HepG2 (cell line): ENCODE measurements at regions not wholly inside any gene's neighbourhood (a gene's known extent, or its start where the extent isn't known, plus 50 kb on each side); places are given as distances from the start of the nearest gene placed in this dataset.

Experiments used
- ATAC-seq: fragments of 200-7000 bp; cut with Tn5 transposase; 3 replicates; pipeline ENCODE4 v1.9.1; 2020; ENCODE audit warnings: mild to moderate bottlenecking, moderate library complexity
- BruUV-seq: library from RNA; stranded (reverse); fragments of 400-500 nt; replicated peaks from 2 replicates; lab custom pipeline; 2021; lab: Mats Ljungman, UMichigan
- CTCF ChIA-PET: fragments of 300-600 bp; formaldehyde crosslinking; extraction: SDS; loops from one replicate; lab custom pipeline; 2021; ENCODE audit warnings: low total read pairs, inconsistent platforms, low intra/inter-chr PET ratio; lab: Yijun Ruan, JAX
- POLR2A ChIA-PET: fragments of 350-600 bp; sonication (Branson Sonifier 250); formaldehyde crosslinking; loops from one replicate; lab custom pipeline; 2020; ENCODE audit warnings: antibody characterized with exemption, inconsistent platforms; lab: Yijun Ruan, JAX
- DNase-seq: peaks from one replicate; pipeline ENCODE4 v3.0.0-alpha.2; 2015; ENCODE audit warnings: low spot score
- FAIRE-seq: peaks from 3 replicates; lab custom pipeline; 2011; peaks lifted over from hg19 to GRCh38; lab: Jason Lieb, UNC
- H2AFZ ChIP-seq: one replicate; pipeline ENCODE4 v1.6.1; 2011; ENCODE audit warnings: low read length, inconsistent platforms
- H3K27ac ChIP-seq: fragments of 300-600 bp; 3 replicates; pipeline ENCODE4 v1.8.0; 2011; ENCODE audit warnings: mixed run types, mild to moderate bottlenecking, mixed read lengths, low read length, inconsistent platforms; ENCODE audit not compliant: insufficient read depth; ENCODE audit errors: extremely low read length
- H3K27me3 ChIP-seq, 2 experiments: fragments of 200-600 bp in 1 of 2; 2 replicates in 1 of 2; 3 replicates in 1 of 2; pipeline versions ENCODE4 v1.6.0 to v1.8.0; 2011; ENCODE audit warnings: low read length in 2 of 2, mild to moderate bottlenecking in 2 of 2, moderate library complexity in 2 of 2, inconsistent platforms in 1 of 2; ENCODE audit not compliant: insufficient read depth in 2 of 2, control insufficient read depth in 1 of 2
- H3K36me3 ChIP-seq, 2 experiments: fragments of 200-600 bp in 1 of 2; replicated peaks in 1 of 2; 2 replicates in 1 of 2; 3 replicates in 1 of 2; pipeline versions ENCODE4 v1.5.1 to v1.8.0; 2011; ENCODE audit warnings: low read length in 2 of 2, inconsistent platforms in 1 of 2; ENCODE audit not compliant: insufficient read depth in 2 of 2, control insufficient read depth in 1 of 2
- H3K4me1 ChIP-seq: 2 replicates; pipeline ENCODE4 v1.5.1; 2012; ENCODE audit warnings: low read length, inconsistent platforms; ENCODE audit not compliant: insufficient read depth
- H3K4me2 ChIP-seq: 2 replicates; pipeline ENCODE4 v1.6.0; 2011; ENCODE audit warnings: low read depth, low read length, inconsistent platforms
- H3K4me3 ChIP-seq, 3 experiments: fragments of 200-600 bp in 1 of 3; sonication (generic), shearing (Covaris generic) in 1 of 3; replicated peaks in 1 of 3; 2 replicates each; pipeline ENCODE4 v1.5.1; 2011 to 2016; ENCODE audit warnings: low read length in 3 of 3, inconsistent platforms in 2 of 3, low read depth in 2 of 3, mild to moderate bottlenecking in 2 of 3, control low read depth in 1 of 3, mixed read lengths in 1 of 3; ENCODE audit not compliant: insufficient read depth in 1 of 3
- H3K79me2 ChIP-seq: one replicate; pipeline ENCODE4 v1.6.1; 2011; ENCODE audit warnings: low read length, inconsistent platforms; ENCODE audit not compliant: insufficient read depth
- H3K9ac ChIP-seq: 2 replicates; pipeline ENCODE4 v1.6.0; 2011; ENCODE audit warnings: mild to moderate bottlenecking, low read depth, low read length, inconsistent platforms; ENCODE audit not compliant: insufficient read depth
- H3K9me3 ChIP-seq: 2 replicates; pipeline ENCODE4 v1.5.1; 2012; ENCODE audit warnings: mild to moderate bottlenecking, low read length
- H4K20me1 ChIP-seq: 2 replicates; pipeline ENCODE4 v1.6.0; 2011; ENCODE audit warnings: inconsistent platforms, mild to moderate bottlenecking, low read length, moderate library complexity; ENCODE audit not compliant: insufficient read depth
- CREM ChIP-seq, 2 experiments: sonication (generic) in 1 of 2; formaldehyde crosslinking in 1 of 2; IDR thresholded peaks; 2 replicates each; pipeline versions ENCODE4 v1.4.0 to v1.6.1; 2016 to 2020; ENCODE audit warnings: antibody characterized with exemption in 1 of 2, mild to moderate bottlenecking in 1 of 2, missing genetic modification reagents in 1 of 2
- DNMT1 ChIP-seq: sonication (generic); formaldehyde crosslinking; IDR thresholded peaks from 2 replicates; pipeline ENCODE4 v1.5.1; 2020; ENCODE audit warnings: mild to moderate bottlenecking, missing genetic modification reagents
- HNRNPL ChIP-seq: fragments of 200-400 bp; formaldehyde crosslinking; IDR thresholded peaks from 2 replicates; pipeline ENCODE4 v1.6.1; 2017; ENCODE audit warnings: mild to moderate bottlenecking, low read depth, low read length
- MAZ ChIP-seq, 2 experiments: sonication (generic) in 1 of 2; formaldehyde crosslinking in 1 of 2; IDR thresholded peaks; 2 replicates each; pipeline versions ENCODE4 v1.5.0 to v1.6.1; 2012 to 2020; ENCODE audit warnings: low read depth in 2 of 2, mild to moderate bottlenecking in 2 of 2, borderline replicate concordance in 1 of 2, improper control_type of control experiment in 1 of 2, low read length in 1 of 2, missing genetic modification reagents in 1 of 2, moderate library complexity in 1 of 2
- SIX1 ChIP-seq: sonication (generic); formaldehyde crosslinking; IDR thresholded peaks from 2 replicates; pipeline ENCODE4 v1.4.0; 2020; ENCODE audit warnings: missing genetic modification reagents, borderline replicate concordance
- ZNF256 ChIP-seq: sonication (generic); formaldehyde crosslinking; conservative IDR thresholded peaks from 2 replicates; pipeline ENCODE4 v1.4.0; 2020; ENCODE audit warnings: missing genetic modification reagents
- WGBS: methylation state at CpG from one replicate; pipeline ENCODE4 v1.1.6; 2017; ENCODE audit warnings: low lambda C conversion rate; 5-methylcytosine and 5-hydroxymethylcytosine counted together
- in situ Hi-C: cut with HindIII; loops from 2 replicates; pipeline ENCODE4 v1.10.0; 2017; ENCODE audit warnings: low pct_unique_long_range_greater_than_20kb; ENCODE audit not compliant: extremely low pct_ligation_motif_present
- intact Hi-C: fragments of 100-400 bp; cut with micrococcal nuclease; formaldehyde crosslinking; loops from one replicate; pipeline ENCODE4 v1.10.0; 2022; ENCODE audit not compliant: unreplicated experiment
- TF ChIP-seq, protein P1 (sequence below): sonication (generic); formaldehyde crosslinking; IDR thresholded peaks from 2 replicates; pipeline ENCODE4 v1.8.1; 2023; ENCODE audit warnings: missing genetic modification reagents, mild to moderate bottlenecking, borderline replicate concordance
- TF ChIP-seq, protein P2 (sequence below): sonication (generic); formaldehyde crosslinking; IDR thresholded peaks from 2 replicates; pipeline ENCODE4 v1.4.0; 2020; ENCODE audit warnings: missing genetic modification reagents
- TF ChIP-seq, protein P3 (sequence below): sonication (generic); formaldehyde crosslinking; IDR thresholded peaks from 2 replicates; pipeline ENCODE4 v1.5.0; 2020; ENCODE audit warnings: mild to moderate bottlenecking, missing genetic modification reagents, borderline replicate concordance

DNA sequence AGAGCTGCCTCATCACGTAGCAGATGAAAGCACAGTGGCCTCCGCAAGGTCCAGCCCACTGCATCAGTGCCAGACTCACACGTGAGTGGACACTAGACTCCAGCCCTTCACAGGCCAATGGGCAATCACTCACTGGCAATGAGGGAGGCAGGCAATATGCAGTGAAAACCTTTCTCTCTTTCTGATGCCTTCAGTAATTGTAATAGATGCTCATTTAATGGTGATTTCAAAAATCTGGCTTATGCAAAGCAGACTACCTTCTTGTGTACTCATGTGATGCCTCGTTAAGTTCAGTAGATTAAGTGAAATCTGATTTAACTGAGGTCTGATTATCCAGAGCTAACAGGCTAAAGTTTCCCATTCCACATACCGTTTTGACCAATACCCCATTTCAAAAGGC, 546.9 kb downstream of the MIAT start:
- ChIA-PET POLR2A (no interaction called here), CTCF (no interaction called here)
- Histone ChIP-seq H3K27ac (no peak overlapping the region), H4K20me1 (no peaks in the 10 kb centered on the region), H3K79me2 (no peaks in the 10 kb centered on the region), H3K4me3 (no peak overlapping the region), H3K9me3 (no peaks in the 10 kb centered on the region), H3K27me3 (peaks cover 0 to 11% of the 10 kb centered on the region in 2 experiments; a peak in 1 of 5 replicates), H3K36me3 (no peaks in the 10 kb centered on the region), H2AFZ (no peak overlapping the region), H3K4me1 (no peaks in the 10 kb centered on the region), H3K4me2 (no peak overlapping the region), H3K9ac (no peak overlapping the region)
- TF ChIP-seq, protein P1, sequence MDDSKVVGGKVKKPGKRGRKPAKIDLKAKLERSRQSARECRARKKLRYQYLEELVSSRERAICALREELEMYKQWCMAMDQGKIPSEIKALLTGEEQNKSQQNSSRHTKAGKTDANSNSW (CRISPR knock-in tag), result no peak
- TF ChIP-seq CREM (IDR thresholded peaks at IDR 0.05) (no peak), CREM (CRISPR knock-in tag; IDR thresholded peaks at IDR 0.05) (no peak)
- WGBS, result 6% methylated on average over 4 of the region's 5 CpGs
- in situ Hi-C loops (no loop called here), intact Hi-C loops (no loop called here)
- ATAC-seq, result no peak
- no TSS peak for BruUV-seq
- DNase-seq, result no peak
- no peak for FAIRE-seq

DNA sequence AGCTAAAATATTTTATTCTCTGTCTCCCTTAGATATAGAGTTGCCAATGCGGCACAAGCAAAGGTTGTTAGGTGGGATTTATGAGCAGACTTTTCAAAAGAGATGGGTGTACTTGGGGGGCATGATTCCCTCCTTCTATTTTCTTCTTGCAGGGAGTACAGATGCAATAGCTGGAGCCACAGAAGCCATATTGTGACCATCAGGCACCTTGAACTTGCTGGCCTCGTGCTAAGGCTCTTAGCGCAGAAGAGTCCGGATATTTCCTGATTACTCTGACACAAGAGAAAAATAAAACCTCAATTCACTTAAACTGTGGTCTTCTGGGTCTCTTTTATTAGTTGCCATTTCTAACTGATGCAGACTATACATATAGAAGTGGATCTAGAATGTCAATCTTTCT, 547.4 kb downstream of the MIAT start:
- Histone ChIP-seq H3K9ac (no peak overlapping the region), H3K4me2 (no peak overlapping the region), H3K36me3 (no peaks in the 10 kb centered on the region), H2AFZ (no peak overlapping the region), H3K9me3 (no peaks in the 10 kb centered on the region), H3K79me2 (no peaks in the 10 kb centered on the region), H3K4me1 (no peaks in the 10 kb centered on the region), H3K4me3 (no peak overlapping the region), H3K27ac (no peak overlapping the region), H4K20me1 (no peaks in the 10 kb centered on the region), H3K27me3 (peaks cover 0 to 11% of the 10 kb centered on the region in 2 experiments; a peak in 1 of 5 replicates)
- 3% methylated on average over 4 of the region's 4 CpGs for WGBS
- POLR2A ChIA-PET, result no interaction called here
- no TSS peak for BruUV-seq
- ATAC-seq, result no peak
- CTCF ChIA-PET, result no interaction called here
- DNase-seq, result no peak
- in situ Hi-C loops, result no loop called here
- no peak for FAIRE-seq
- intact Hi-C loops, result no loop called here
- TF ChIP-seq, protein P2, sequence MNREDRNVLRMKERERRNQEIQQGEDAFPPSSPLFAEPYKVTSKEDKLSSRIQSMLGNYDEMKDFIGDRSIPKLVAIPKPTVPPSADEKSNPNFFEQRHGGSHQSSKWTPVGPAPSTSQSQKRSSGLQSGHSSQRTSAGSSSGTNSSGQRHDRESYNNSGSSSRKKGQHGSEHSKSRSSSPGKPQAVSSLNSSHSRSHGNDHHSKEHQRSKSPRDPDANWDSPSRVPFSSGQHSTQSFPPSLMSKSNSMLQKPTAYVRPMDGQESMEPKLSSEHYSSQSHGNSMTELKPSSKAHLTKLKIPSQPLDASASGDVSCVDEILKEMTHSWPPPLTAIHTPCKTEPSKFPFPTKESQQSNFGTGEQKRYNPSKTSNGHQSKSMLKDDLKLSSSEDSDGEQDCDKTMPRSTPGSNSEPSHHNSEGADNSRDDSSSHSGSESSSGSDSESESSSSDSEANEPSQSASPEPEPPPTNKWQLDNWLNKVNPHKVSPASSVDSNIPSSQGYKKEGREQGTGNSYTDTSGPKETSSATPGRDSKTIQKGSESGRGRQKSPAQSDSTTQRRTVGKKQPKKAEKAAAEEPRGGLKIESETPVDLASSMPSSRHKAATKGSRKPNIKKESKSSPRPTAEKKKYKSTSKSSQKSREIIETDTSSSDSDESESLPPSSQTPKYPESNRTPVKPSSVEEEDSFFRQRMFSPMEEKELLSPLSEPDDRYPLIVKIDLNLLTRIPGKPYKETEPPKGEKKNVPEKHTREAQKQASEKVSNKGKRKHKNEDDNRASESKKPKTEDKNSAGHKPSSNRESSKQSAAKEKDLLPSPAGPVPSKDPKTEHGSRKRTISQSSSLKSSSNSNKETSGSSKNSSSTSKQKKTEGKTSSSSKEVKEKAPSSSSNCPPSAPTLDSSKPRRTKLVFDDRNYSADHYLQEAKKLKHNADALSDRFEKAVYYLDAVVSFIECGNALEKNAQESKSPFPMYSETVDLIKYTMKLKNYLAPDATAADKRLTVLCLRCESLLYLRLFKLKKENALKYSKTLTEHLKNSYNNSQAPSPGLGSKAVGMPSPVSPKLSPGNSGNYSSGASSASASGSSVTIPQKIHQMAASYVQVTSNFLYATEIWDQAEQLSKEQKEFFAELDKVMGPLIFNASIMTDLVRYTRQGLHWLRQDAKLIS (CRISPR knock-in tag), result no peak
- TF ChIP-seq MAZ (IDR thresholded peaks at IDR 0.05; ENCODE audit: borderline replicate concordance, low read depth, low read length) (no peak), MAZ (CRISPR knock-in tag; IDR thresholded peaks at IDR 0.05; ENCODE audit: low read depth) (no peak), ZNF256 (no peak), HNRNPL (no peak), DNMT1 (CRISPR knock-in tag) (no peak), SIX1 (no peak)
- TF ChIP-seq, protein P3, sequence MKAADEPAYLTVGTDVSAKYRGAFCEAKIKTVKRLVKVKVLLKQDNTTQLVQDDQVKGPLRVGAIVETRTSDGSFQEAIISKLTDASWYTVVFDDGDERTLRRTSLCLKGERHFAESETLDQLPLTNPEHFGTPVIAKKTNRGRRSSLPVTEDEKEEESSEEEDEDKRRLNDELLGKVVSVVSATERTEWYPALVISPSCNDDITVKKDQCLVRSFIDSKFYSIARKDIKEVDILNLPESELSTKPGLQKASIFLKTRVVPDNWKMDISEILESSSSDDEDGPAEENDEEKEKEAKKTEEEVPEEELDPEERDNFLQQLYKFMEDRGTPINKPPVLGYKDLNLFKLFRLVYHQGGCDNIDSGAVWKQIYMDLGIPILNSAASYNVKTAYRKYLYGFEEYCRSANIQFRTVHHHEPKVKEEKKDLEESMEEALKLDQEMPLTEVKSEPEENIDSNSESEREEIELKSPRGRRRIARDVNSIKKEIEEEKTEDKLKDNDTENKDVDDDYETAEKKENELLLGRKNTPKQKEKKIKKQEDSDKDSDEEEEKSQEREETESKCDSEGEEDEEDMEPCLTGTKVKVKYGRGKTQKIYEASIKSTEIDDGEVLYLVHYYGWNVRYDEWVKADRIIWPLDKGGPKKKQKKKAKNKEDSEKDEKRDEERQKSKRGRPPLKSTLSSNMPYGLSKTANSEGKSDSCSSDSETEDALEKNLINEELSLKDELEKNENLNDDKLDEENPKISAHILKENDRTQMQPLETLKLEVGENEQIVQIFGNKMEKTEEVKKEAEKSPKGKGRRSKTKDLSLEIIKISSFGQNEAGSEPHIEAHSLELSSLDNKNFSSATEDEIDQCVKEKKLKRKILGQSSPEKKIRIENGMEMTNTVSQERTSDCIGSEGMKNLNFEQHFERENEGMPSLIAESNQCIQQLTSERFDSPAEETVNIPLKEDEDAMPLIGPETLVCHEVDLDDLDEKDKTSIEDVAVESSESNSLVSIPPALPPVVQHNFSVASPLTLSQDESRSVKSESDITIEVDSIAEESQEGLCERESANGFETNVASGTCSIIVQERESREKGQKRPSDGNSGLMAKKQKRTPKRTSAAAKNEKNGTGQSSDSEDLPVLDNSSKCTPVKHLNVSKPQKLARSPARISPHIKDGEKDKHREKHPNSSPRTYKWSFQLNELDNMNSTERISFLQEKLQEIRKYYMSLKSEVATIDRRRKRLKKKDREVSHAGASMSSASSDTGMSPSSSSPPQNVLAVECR (CRISPR knock-in tag), result no peak
